ENCODE measurements at regions not wholly inside any gene's neighbourhood (a gene's known extent, or its start where the extent isn't known, plus 50 kb on each side); places are given as distances from the start of the nearest gene placed in this dataset.

DNA sequence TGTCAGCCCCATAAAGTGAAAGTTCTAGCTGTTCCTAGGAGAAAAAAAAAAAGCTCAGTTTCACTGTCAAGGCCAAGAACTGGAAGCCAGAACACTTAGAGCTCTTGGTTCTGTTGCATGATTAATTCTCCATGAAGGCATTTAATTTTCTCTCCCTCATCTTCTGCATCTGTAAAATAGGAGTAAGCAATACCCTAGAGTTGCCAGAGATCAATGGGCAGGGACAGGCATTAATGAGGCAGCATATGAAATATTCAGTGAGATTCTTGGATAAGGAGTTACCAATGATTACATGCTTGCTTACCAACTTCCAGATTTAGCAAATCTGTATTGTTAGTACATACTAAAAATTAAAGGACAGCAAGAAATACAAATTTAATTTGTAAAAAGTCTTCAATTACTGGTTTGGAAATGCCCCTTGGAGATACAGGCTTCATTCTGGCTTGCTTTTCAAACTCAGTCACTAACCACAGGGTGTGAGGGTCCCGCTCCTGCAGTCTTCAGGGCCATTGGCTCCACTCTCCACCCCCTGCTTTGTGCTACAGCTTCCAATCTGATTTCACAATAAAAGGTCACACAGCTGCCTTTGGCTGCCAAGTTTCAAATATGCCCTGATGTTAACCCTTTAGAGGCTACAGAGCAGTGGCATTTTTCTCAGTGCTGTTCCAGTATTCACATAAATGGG lies 624.6 kb downstream of the BNC2 start:
- no peak for ATAC-seq

DNA sequence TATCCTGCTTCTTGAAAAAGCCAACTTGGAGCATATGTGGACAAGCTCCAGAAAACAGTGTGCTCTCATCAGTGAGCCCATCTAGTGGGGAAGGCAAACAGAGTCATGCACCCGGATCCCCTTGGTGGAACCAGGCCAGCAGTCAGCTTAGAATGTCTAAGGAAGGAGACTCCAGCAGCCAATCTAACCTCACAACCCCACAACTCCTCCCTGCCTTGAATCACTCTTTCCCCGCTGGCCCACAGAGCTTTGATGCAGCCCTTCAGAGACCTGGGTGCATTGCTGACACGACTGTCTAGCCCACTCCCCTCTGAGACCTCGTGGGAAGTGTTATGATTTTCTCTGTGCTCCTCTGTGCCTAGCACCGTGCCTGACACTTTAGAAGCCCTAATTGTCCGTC lies 623.7 kb downstream of the BNC2 start:
- no peak for ATAC-seq

DNA sequence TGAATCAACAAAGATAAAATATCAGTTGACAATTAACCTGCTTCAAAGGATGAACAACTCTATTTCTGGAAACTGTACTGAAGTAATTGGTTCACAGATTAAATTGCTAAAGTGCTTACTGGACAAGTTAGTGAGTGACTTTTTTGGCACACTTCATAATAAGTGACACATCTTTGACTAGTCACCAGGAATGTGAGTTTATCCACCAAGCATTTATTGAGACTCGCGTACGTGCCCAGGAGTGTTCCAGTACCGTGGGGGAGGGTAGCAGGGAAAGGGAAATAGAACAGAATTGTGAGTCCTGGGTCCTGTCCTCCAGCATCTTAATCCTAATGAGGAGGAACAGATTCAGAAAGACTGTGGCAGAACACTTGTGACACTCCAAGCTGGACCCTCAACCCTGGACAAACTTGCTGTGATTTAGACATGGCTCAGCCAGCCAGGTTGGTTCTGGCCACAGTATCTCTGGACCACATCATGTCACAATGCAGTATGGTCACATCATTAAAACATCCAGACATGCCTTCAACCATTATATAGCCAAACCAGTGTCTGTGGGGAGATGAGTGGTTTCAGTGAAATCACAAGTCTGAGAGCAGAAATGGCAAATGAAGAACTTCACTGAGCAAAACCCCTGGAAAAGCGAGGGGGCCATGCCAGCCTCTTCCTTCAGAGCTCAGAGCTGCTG lies 623.1 kb downstream of the BNC2 start:
- ATAC-seq = peak; percentile 79

DNA sequence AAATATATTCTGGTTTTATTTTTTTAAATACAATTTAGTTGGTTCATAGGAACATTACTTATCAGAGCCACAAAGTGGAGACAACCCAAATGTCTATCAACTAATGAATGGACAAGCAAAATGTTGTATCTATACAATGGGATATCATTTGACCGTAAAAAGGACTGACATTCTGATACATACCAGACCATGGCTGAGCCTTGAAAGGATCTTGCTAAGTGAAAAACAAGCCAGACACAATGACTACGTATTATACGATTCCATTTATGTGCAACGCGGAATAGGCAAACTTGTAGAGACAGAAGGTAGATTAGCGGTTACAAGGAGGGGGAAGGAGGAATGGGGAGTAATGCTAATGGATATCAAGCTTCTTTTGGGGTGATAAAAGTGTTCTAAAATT lies 621.6 kb downstream of the BNC2 start:
- ATAC-seq = no peak

DNA sequence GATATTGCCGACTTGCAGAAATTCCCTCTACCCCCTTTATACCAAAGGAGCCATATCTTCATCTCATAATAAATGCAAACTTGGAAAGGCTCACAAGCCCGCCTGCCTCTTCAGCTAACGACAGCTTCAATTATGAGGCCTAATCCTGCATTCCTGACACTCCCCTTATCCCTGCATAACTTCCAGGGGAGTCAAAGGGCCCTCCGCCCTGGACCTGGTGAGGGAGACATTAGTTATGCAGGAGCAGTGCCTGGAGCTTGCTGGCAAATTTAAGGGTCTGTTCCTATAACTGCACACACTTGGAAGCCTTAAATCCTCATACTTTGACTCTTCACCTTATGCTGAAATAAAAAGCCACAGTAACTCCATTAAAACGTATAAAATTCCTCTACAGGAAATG lies 617.9 kb downstream of the BNC2 start:
- no peak for ATAC-seq

DNA sequence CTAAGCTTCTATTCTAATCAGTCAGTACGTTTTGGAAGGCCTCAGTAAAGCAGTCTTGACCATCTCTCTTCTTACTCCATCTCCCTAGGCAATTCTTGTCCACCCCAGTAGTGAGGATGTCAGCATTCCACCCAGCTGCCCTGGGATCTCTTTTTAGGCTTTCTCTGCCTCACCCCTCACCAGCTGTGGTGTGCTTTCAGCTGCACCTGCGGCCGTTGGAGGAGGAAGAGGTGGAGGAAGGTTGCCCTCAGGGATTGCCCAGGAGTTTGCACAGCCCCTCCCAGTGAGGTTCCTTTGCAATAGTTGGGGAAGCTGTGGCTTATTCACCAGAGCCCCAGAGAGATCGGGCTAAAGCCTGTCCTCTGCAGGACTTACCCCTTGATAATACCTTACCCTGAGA lies 615.8 kb downstream of the BNC2 start:
- ATAC-seq = no peak

GRCh38 chr9:16255217-16255616 lies 615.3 kb downstream of the BNC2 start:
- no peak for ATAC-seq

GRCh38 chr9:16257604-16258003 lies 612.9 kb downstream of the BNC2 start:
- no peak for ATAC-seq

- ATAC-seq = no peak
Measured at GRCh38 chr9:16258191-16258590, 612.3 kb downstream of the BNC2 start.

- ATAC-seq = no peak
Measured at GRCh38 chr9:16258708-16259107, 611.8 kb downstream of the BNC2 start.

DNA sequence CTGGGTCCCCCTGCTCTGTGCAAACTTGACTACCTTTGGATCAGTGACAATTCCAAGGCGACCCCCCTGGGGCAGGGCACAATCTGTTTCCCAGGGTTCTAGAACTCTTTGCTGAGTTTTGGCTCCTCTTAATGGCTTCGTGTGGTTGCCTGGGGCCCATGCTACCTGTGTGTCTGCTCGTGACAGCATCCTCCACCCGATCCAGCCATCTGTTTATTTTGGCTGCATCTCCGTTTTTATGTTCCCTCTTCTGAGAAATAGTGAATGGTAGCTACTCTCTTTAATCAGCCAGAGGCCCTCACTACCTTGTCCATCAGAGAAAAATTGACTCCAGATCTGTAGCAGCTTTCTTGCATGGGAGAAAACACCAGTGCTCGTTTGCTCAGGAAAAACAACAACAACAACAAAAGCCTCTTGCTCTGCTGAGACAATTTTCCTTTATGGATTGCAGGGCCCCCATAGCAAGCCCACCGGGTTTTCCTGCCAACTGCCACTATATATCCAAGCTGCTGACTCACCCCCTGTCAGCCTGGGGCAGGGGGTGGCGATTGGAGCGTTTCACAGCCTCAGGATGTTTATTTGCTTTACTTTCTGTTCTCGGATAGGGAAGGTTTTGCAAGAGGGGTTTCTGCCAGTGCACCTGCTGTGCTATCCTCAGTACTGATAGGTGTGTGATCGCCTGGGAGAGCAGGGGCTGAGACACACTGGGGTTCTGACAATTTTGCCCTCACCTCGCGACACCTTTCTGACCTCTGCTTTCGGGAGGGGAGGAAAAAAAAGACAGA lies 607.8 kb downstream of the BNC2 start:
- ATAC-seq = no peak

DNA sequence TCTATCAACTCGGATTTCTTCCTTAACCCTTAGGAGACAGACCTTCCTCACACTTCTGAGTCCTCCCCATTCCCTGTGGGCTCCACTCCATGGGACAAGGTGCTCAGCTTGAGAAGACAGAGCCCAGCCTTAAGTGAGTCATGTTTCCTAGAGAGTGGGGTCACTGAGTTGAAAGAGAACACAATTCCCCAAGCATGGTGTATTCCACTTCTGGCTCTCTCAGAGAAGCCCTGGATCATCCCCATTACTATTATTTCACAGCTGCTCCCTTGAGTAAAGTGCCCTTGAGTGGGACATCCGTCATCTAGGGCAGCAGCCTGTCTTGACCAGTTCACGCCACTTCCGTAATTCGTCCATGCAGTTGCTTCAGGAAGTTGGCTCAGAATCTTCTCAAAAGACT lies 604.8 kb downstream of the BNC2 start:
- no peak for ATAC-seq

GRCh38 chr9:16266648-16267276 lies 603.7 kb downstream of the BNC2 start:
- no peak for ATAC-seq

GRCh38 chr9:16267281-16268066 lies 603.0 kb downstream of the BNC2 start:
- ATAC-seq = no peak

DNA sequence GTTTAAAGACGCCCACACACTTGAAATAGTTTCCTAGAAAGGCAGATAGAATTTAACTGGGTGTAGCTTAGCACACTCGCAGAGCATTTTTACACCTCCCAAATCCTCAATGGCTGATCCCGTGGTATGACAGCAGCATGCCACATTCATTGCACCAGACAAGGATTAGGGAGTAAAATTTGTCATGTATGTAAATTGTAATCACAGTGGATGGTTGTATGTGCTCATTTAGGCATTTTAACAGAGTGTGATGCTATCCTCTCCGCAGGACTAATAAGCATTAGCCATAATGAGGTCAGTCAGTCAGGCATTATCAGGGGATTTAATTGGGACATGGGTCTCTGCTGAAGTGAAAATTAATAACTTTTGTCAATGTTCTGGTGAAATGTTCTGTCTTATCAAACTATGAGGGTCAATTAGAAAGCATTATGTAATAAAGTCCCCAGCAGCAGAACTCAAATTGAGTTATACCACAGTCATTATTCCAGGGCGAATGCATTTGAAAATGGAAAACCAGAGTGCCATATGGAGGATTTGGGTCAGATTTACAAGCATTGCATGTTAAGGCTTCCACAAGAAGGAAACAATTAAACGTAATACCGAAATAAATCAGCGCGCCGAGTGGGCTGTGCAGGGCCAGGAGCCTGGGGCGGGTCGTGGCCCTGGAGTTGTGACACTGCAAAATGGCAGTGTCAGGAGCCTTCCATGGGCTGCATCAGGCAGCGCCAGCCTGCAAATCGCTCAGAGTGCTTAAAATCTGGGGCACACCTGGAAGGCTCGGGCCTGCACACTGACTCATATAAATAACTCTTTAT lies 602.2 kb downstream of the BNC2 start:
- no peak for ATAC-seq

DNA sequence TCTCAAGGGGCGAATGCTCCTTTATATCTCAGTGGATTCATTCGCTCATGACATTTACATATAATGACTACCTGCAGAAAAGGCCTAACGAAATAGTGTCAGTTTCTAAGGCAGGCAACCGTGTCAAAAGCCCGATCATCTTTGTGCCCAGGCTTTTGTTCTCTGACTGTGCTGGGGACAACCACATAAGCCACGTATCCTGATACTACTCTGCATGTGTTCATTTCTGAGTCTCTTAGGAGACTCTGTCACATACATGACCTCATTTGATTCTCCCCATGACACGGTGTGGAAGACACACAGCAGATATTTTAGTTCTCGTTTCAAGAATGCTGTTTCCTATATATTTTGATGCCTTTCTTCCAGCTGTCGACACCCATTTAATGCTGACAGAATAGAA lies 598.5 kb downstream of the BNC2 start:
- no peak for ATAC-seq

- no peak for ATAC-seq
Measured at GRCh38 chr9:16272776-16273175, 597.7 kb downstream of the BNC2 start.

GRCh38 chr9:16275795-16276624 lies 594.5 kb downstream of the BNC2 start:
- no peak for ATAC-seq

DNA sequence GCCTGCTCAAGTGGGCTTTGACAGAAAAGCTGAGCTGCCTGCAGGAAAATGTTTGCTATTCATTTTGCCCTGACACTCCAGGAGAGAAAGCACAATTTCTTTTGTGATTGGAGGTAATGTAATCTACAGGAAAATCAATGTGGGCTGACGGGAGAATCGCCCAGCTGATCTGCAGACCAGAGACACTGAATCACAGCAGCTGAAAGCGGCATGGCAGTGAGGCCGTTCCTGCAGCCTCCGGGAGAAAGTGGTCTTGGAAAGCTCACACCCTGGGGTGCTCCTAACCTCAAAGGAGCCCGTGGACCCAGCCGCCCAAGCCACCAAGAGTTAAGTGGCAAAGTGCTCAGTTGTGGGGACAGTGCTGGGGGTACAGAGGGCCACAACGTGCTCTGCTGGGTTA lies 593.6 kb downstream of the BNC2 start:
- ATAC-seq = no peak

- no peak for ATAC-seq
Measured at GRCh38 chr9:16277471-16277960, 593.0 kb downstream of the BNC2 start.
